ENCODE measurements at regions not wholly inside any gene's neighbourhood (a gene's known extent, or its start where the extent isn't known, plus 50 kb on each side); places are given as distances from the start of the nearest gene placed in this dataset.

DNA sequence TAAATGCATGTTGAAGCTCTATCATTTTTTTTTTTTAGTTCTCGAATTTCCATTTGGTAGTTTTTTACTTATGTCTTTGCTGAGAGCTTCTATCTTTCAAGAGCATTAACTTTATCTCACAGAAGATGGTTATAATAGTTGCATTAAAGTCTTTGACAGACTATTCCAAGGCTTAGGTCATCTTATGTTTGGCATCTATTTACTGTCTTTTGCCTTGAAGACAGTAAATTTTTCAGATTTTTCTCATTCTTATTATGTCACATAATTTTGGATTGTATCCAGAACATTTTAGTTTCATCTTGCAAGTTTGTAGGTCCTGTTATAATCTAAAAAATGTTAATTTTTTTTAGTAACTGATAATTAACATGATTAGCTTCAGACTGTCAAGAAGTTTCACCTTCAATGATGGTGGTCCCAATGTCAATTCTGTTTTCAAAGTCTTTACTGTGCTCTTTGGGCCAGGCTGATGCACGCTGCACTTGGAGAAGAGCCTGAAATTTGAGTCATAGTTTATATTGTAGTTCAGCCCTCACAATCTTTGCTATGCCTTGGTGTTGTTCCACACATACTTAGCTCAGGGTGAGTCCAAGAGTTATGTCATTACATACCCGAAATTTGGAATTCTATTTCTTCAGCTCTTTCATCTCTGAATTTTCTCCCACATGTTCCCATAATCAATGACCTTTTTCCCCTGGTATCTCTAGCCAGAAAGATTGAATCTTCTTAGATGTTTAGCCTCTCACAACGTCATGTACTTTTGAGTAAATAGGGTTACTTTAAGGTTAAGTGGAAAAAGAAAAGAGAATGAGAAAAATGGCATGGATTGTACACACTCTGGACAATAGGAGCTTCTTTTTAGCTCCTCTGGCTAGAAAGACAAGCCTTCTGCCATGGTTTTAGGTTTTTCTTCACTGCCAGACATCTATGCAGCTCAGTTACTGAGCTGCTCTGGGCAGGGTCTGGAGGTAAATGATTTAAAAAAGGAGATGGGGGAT is 110.3 kb upstream of the BTBD3 start:
- TF ChIP-seq EZH2phosphoT487 (IDR thresholded peaks at IDR 0.05; ENCODE audit: borderline replicate concordance): no peak
- TF ChIP-seq, protein P1, sequence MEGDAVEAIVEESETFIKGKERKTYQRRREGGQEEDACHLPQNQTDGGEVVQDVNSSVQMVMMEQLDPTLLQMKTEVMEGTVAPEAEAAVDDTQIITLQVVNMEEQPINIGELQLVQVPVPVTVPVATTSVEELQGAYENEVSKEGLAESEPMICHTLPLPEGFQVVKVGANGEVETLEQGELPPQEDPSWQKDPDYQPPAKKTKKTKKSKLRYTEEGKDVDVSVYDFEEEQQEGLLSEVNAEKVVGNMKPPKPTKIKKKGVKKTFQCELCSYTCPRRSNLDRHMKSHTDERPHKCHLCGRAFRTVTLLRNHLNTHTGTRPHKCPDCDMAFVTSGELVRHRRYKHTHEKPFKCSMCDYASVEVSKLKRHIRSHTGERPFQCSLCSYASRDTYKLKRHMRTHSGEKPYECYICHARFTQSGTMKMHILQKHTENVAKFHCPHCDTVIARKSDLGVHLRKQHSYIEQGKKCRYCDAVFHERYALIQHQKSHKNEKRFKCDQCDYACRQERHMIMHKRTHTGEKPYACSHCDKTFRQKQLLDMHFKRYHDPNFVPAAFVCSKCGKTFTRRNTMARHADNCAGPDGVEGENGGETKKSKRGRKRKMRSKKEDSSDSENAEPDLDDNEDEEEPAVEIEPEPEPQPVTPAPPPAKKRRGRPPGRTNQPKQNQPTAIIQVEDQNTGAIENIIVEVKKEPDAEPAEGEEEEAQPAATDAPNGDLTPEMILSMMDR (conservative IDR thresholded peaks at IDR 0.05; ENCODE audit: low read length): no peak
